Neural crest cell (in vitro differentiated cells): ENCODE measurements at regions not wholly inside any gene's neighbourhood (a gene's known extent, or its start where the extent isn't known, plus 50 kb on each side); places are given as distances from the start of the nearest gene placed in this dataset.
"Not testable (repeated sequence)": the region's sequence is repeated elsewhere in the genome, so short reads cannot be mapped to it uniquely, and the experiment has no call there.

Experiments used
- DNase-seq: peaks from one replicate; pipeline ENCODE4 v3.0.0; 2021; ENCODE audit warnings: low read depth, mixed read lengths, low spot score
- H3K27ac Mint-ChIP-seq: one replicate; pipeline ENCODE4 v1.8.0; 2021; ENCODE audit warnings: mild to moderate bottlenecking, mixed read lengths; ENCODE audit not compliant: unreplicated experiment
- H3K27me3 Mint-ChIP-seq: 2 replicates; pipeline ENCODE4 v1.8.0; 2021; ENCODE audit warnings: low read depth, mild to moderate bottlenecking, mixed read lengths
- H3K36me3 Mint-ChIP-seq: 2 replicates; pipeline ENCODE4 v1.8.0; 2021; ENCODE audit warnings: low read depth, mild to moderate bottlenecking, mixed read lengths
- H3K4me1 Mint-ChIP-seq: 2 replicates; pipeline ENCODE4 v1.8.0; 2021; ENCODE audit warnings: mixed read lengths
- H3K4me3 Mint-ChIP-seq: one replicate; pipeline ENCODE4 v1.8.0; 2021; ENCODE audit warnings: mild to moderate bottlenecking, mixed read lengths
- H3K9me3 Mint-ChIP-seq: 2 replicates; pipeline ENCODE4 v1.8.0; 2021; ENCODE audit warnings: mixed read lengths
- TF ChIP-seq, protein P1 (sequence below): fragments of 200-600 bp; sonication (generic); conservative IDR thresholded peaks from 2 replicates; pipeline ENCODE4 v1.5.0; 2021; ENCODE audit warnings: antibody characterized with exemption, mild to moderate bottlenecking

DNA sequence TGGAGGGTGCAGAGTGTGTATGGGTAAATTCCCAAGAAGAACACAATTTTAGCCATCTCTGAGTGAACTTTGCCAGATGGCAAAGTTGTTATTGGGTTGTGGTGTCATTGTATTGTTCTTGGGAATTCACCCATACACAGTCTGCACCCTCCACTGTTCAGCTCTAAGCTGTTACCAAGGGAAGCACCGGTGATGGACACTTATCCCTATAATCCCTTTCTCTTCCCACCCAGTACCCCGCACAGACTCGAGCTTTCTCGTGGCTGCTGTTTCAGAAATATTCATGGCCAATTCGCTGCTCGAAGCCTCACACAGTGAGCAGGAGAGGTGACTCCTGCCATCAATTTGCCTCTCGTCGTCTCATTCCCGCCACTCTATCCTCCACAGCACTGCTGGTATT, 95.7 kb upstream of the PALMD start:
- no peaks in the 10 kb centered on the region for H3K36me3 Mint-ChIP-seq
- H3K4me3 Mint-ChIP-seq, result no peak overlapping the region
- no peak for DNase-seq
- no peaks in the 10 kb centered on the region for H3K27me3 Mint-ChIP-seq
- H3K4me1 Mint-ChIP-seq, result no peaks in the 10 kb centered on the region
- TF ChIP-seq, protein P1, sequence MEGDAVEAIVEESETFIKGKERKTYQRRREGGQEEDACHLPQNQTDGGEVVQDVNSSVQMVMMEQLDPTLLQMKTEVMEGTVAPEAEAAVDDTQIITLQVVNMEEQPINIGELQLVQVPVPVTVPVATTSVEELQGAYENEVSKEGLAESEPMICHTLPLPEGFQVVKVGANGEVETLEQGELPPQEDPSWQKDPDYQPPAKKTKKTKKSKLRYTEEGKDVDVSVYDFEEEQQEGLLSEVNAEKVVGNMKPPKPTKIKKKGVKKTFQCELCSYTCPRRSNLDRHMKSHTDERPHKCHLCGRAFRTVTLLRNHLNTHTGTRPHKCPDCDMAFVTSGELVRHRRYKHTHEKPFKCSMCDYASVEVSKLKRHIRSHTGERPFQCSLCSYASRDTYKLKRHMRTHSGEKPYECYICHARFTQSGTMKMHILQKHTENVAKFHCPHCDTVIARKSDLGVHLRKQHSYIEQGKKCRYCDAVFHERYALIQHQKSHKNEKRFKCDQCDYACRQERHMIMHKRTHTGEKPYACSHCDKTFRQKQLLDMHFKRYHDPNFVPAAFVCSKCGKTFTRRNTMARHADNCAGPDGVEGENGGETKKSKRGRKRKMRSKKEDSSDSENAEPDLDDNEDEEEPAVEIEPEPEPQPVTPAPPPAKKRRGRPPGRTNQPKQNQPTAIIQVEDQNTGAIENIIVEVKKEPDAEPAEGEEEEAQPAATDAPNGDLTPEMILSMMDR, result no peak
- H3K9me3 Mint-ChIP-seq, result peaks cover 6% of the 10 kb centered on the region
- peak overlapping the region; percentile 27 for H3K27ac Mint-ChIP-seq

DNA sequence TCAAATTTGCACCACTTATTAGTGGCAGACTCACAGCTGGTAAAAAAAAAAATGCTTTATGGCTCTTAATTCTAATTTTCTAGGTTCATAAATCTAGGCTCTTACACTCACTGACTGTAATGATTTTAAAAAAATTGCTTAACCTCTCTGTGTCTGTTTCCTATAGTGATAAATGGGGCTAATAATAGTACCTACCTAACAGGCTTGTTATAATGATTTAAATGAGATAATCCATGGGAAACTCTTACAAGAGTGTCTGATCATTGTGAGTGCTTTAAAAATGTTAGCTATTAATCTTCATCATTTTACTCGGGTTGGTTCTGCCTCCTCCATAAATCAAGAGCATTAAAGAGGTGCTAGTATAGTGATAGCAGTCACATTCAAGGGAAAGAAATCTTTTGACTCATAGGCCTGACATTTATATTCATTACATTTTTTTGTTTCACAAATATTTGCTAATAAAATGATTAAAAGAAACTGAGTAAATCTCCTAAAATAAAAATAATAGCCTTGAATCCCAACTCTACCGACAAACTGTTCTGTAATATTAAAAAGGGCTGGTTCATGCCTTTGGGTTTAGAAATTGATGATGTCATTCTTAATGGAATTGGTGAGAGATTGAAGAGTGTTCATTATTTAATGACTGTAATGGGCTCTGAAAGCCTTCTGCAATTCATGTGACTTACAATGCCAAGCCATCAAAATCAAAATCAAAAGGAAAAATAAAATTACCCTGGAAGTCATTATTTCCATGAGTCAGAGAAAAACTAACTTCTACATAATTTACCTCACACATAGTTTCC, 93.9 kb upstream of the PALMD start:
- DNase-seq, result no peak
- Mint-ChIP-seq H3K36me3 (no peaks in the 10 kb centered on the region), H3K9me3 (peaks cover 6% of the 10 kb centered on the region), H3K27ac (no peak overlapping the region), H3K4me3 (no peak overlapping the region), H3K4me1 (no peaks in the 10 kb centered on the region), H3K27me3 (no peaks in the 10 kb centered on the region)
- TF ChIP-seq, protein P1, result no peak

DNA sequence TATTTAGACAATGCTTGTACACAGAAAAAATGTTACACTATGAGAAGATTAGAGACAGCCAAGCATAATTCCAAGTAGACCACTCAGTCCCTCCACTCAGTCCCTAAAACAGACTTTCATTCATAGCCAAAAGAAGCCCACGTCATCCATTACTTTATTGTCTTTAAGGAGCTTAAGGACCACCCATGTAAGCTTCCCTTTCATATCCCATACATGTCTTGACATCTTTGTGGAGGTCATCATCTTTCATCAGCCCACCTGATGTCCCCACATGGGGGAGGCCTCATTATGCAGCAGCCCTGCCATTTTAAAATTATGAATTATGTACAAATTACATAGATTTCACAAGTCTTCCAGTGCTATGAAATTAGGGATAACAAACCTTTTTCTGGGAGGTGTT, 92.6 kb upstream of the PALMD start:
- H3K9me3 Mint-ChIP-seq, result peaks cover 10% of the 10 kb centered on the region
- H3K27me3 Mint-ChIP-seq, result peaks cover 2% of the 10 kb centered on the region
- H3K27ac Mint-ChIP-seq, result no peak overlapping the region
- no peak overlapping the region for H3K4me3 Mint-ChIP-seq
- no peak for DNase-seq
- H3K36me3 Mint-ChIP-seq, result no peaks in the 10 kb centered on the region
- TF ChIP-seq, protein P1, result no peak
- no peaks in the 10 kb centered on the region for H3K4me1 Mint-ChIP-seq

DNA sequence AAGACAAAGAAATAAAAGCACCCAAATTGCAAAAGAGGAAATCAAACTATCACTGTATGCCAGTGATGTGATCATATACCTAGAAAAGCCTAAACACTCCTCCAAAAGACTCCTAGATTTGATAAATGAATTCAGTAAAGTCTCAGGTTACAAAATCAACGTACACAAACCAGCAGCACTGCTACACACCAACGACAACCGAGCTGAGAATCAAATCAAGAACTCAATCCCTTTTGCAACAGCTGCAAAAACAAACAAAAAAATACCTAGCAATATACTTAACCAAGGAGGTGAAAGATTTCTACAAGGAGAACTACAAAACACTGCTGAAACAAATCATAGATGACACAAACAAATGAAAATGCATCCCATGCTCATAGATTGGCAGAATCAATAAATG, 92.1 kb upstream of the PALMD start:
- H3K36me3 Mint-ChIP-seq, H3K4me1 Mint-ChIP-seq, H3K4me3 Mint-ChIP-seq, DNase-seq, H3K27ac Mint-ChIP-seq, H3K27me3 Mint-ChIP-seq: not testable (repeated sequence)
- H3K9me3 Mint-ChIP-seq, result peaks cover 10% of the 10 kb centered on the region

DNA sequence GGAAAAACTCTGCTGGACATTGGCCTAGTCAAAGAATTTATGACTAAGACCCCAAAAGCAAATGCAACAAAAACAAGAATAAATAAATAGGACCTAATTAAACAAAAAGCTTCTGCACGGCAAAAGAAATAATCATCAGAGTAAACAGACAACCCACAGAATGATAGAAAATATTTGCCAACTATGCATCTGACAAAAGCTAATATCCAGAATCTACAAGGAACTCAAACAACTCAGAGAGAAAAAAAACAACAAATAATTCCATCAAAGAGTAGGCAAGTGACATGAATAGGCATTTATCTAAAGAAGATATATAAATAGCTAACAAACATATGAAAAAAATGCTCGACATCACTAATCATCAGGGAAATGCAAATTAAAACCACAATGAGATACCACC, 91.2 kb upstream of the PALMD start:
- TF ChIP-seq, protein P1, result no peak
- H3K9me3 Mint-ChIP-seq, result peaks cover 10% of the 10 kb centered on the region
- H3K4me1 Mint-ChIP-seq, result no peaks in the 10 kb centered on the region

DNA sequence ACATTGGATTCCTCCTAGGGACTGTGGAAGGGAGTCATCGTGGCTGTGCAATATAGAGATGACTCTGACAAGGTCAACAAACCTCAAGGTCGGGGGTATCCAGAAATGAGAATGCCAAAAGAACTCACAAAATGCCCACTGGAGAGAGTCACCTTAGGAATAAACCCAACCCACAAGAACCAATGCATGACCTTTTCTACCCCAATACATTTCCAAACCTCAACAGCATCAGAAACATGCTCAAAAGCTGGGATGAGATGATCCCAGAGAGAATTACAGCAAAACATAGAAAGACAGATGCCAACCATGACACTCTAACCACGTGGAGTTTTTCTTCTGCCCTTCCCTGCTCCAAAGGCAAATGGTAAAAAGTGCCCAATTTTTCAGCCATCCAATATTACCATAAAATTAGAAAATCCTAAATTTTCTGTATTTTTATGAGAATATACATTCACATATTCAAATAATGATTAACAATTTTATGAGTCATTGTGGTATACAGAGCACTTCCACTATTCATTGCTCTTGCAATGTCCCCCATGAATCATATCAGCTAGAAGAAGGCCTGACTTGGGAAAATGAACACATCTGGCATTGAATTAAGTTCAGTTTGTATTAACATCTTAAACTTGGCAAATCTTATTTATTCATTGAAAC, 88.2 kb upstream of the PALMD start:
- DNase-seq, result no peak
- Mint-ChIP-seq H3K4me3 (no peak overlapping the region), H3K36me3 (no peaks in the 10 kb centered on the region), H3K9me3 (peaks cover 13% of the 10 kb centered on the region), H3K27me3 (peaks cover 2% of the 10 kb centered on the region), H3K4me1 (no peaks in the 10 kb centered on the region), H3K27ac (no peak overlapping the region)
- TF ChIP-seq, protein P1, result no peak

More for the DNA sequence above, 91.2 kb upstream of the PALMD start:
- no peaks in the 10 kb centered on the region for H3K36me3 Mint-ChIP-seq
- DNase-seq, result no peak
- H3K27ac Mint-ChIP-seq, result no peak overlapping the region
- H3K27me3 Mint-ChIP-seq, result peaks cover 2% of the 10 kb centered on the region
- H3K4me3 Mint-ChIP-seq, result no peak overlapping the region
